ENCODE measurements at regions not wholly inside any gene's neighbourhood (a gene's known extent, or its start where the extent isn't known, plus 50 kb on each side); places are given as distances from the start of the nearest gene placed in this dataset.

DNA sequence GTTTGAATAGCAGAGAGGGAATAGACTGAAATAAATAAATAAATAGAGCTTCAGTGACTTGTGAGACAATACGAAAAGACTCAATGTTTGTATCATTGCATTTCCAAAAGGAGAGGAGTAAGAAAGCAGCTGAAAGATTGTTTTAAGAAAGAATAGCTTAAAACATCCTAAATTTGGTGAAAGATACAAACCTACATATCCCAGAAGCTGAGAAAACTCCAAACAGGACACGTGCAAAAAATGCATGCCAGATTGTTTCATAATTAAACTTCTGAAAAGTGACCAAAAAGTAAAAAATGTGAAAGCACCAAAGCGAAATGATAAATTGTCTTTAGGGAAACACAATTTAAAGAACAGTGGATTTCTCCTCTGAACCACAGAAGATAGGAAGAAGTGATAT, 711.0 kb downstream of the AACS start (continued):
- TF ChIP-seq EZH2 (IDR thresholded peaks at IDR 0.05; ENCODE audit: low read depth, unreplicated experiment): no peak
- TF ChIP-seq EZH2phosphoT487 (IDR thresholded peaks at IDR 0.05; ENCODE audit: unreplicated experiment): no peak
- TF ChIP-seq ZNF114 (CRISPR knock-in tag; IDR thresholded peaks at IDR 0.05): no peak
- no peak for TF ChIP-seq POLR2AphosphoS5 (IDR thresholded peaks at IDR 0.05; ENCODE audit: low read depth)
- no peak for TF ChIP-seq ETS1 (IDR thresholded peaks at IDR 0.05)
- TF ChIP-seq, protein P1, sequence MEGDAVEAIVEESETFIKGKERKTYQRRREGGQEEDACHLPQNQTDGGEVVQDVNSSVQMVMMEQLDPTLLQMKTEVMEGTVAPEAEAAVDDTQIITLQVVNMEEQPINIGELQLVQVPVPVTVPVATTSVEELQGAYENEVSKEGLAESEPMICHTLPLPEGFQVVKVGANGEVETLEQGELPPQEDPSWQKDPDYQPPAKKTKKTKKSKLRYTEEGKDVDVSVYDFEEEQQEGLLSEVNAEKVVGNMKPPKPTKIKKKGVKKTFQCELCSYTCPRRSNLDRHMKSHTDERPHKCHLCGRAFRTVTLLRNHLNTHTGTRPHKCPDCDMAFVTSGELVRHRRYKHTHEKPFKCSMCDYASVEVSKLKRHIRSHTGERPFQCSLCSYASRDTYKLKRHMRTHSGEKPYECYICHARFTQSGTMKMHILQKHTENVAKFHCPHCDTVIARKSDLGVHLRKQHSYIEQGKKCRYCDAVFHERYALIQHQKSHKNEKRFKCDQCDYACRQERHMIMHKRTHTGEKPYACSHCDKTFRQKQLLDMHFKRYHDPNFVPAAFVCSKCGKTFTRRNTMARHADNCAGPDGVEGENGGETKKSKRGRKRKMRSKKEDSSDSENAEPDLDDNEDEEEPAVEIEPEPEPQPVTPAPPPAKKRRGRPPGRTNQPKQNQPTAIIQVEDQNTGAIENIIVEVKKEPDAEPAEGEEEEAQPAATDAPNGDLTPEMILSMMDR (conservative IDR thresholded peaks at IDR 0.05; ENCODE audit: low read depth in 2 of 2): no peak
- TF ChIP-seq NANOG (IDR thresholded peaks at IDR 0.05; ENCODE audit: borderline replicate concordance): no peak
- TF ChIP-seq CREB1 (CRISPR knock-in tag; IDR thresholded peaks at IDR 0.05; ENCODE audit: low read depth): no peak
- TF ChIP-seq JUNB (IDR thresholded peaks at IDR 0.05; ENCODE audit: unreplicated experiment): no peak
- TF ChIP-seq STAT1 (IDR thresholded peaks at IDR 0.05; ENCODE audit: unreplicated experiment): no peak

- Histone ChIP-seq H3K4me2 (no peak overlapping the region), H4K20me1 (replicated peaks; ENCODE audit: insufficient read depth) (no peaks in the 10 kb centered on the region), H2AFZ (no peak overlapping the region), H3K4me3 (no peak overlapping the region), H3K27me3 (ENCODE audit: insufficient read depth) (no peaks in the 10 kb centered on the region), H3K79me2 (replicated peaks; ENCODE audit: insufficient read depth) (no peaks in the 10 kb centered on the region), H3K27ac (ENCODE audit: low read depth) (no peak overlapping the region), H3K4me1 (ENCODE audit: insufficient read depth) (no peaks in the 10 kb centered on the region), H3K9me2 (ENCODE audit: insufficient read depth) (no peaks in the 10 kb centered on the region), H3F3A (replicated peaks; ENCODE audit: low read depth) (no peaks in the 10 kb centered on the region), H3K36me3 (ENCODE audit: insufficient read depth) (no peaks in the 10 kb centered on the region)
- Mint-ChIP-seq H3K4me1 (no peaks in the 10 kb centered on the region), H3K27ac (no peak overlapping the region), H3K4me3 (no peak overlapping the region), H3K36me3 (ENCODE audit: low read depth) (peaks cover 27% of the 10 kb centered on the region; the same call in 2 of the 3 replicates), H3K9me3 (peaks cover 91% of the 10 kb centered on the region), H3K27me3 (ENCODE audit: insufficient read depth, low read depth, poor library complexity) (peaks cover 2% of the 10 kb centered on the region)
- no peak for DNase-seq (ENCODE audit: low spot score)
- TF ChIP-seq NANOG (IDR thresholded peaks at IDR 0.05; ENCODE audit: borderline replicate concordance) (no peak), EZH2phosphoT487 (IDR thresholded peaks at IDR 0.05; ENCODE audit: unreplicated experiment) (no peak), ZNF114 (CRISPR knock-in tag; IDR thresholded peaks at IDR 0.05) (no peak), CREB1 (CRISPR knock-in tag; IDR thresholded peaks at IDR 0.05; ENCODE audit: low read depth) (no peak), POLR2AphosphoS5 (IDR thresholded peaks at IDR 0.05; ENCODE audit: low read depth) (no peak), ZNF462 (CRISPR knock-in tag; IDR thresholded peaks at IDR 0.05) (no peak)
- TF ChIP-seq, protein P1 (conservative IDR thresholded peaks at IDR 0.05; ENCODE audit: low read depth in 2 of 2): no peak
- ATAC-seq: no peak
Observed at GRCh38 chr12:125786143-125786542, 720.9 kb downstream of the AACS start.
